GM10248 (cell line): ENCODE measurements at regions not wholly inside any gene's neighbourhood (a gene's known extent, or its start where the extent isn't known, plus 50 kb on each side); places are given as distances from the start of the nearest gene placed in this dataset.

Experiments
- CTCF ChIA-PET: fragments of 300-600 bp; sonication (Branson Sonifier 250); formaldehyde crosslinking; extraction: SDS; loops from one replicate; lab custom pipeline; 2021; ENCODE audit warnings: antibody characterized with exemption; lab: Yijun Ruan, JAX
- POLR2A ChIA-PET: fragments of 350-650 bp; sonication (Branson Sonifier 250); formaldehyde crosslinking; extraction: SDS; loops from one replicate; lab custom pipeline; 2020; ENCODE audit warnings: antibody characterized with exemption; lab: Yijun Ruan, JAX
- DNase-seq: peaks from one replicate; pipeline ENCODE4 v3.0.0; 2012; ENCODE audit errors: extremely low spot score
- CTCF ChIP-seq: IDR thresholded peaks from 2 replicates; pipeline ENCODE4 v1.5.1; 2012; ENCODE audit warnings: mild to moderate bottlenecking, low read depth; ENCODE audit errors: extremely low read depth, missing control alignments, control extremely low read depth

GRCh38 chr10:65710306-65710705, 1215.5 kb upstream of the LRRTM3 start:
- POLR2A ChIA-PET: no interaction called here
- no peak for TF ChIP-seq CTCF
- DNase-seq: no peak
- CTCF ChIA-PET: interaction anchor here (0.8 to 1.6 kb wide), 2 partner anchors 10 to 17 kb away, joined by 3 to 4 read pairs; no protein-coding TSS in a partner anchor

GRCh38 chr10:65719790-65720189, 1206.0 kb upstream of the LRRTM3 start:
- POLR2A ChIA-PET: no interaction called here
- TF ChIP-seq CTCF: no peak
- DNase-seq: no peak
- CTCF ChIA-PET: no interaction called here

GRCh38 chr10:65720901-65721300, 1204.9 kb upstream of the LRRTM3 start:
- DNase-seq: no peak
- CTCF ChIA-PET: no interaction called here
- TF ChIP-seq CTCF: no peak
- POLR2A ChIA-PET: no interaction called here

GRCh38 chr10:65723525-65723924, 1202.3 kb upstream of the LRRTM3 start:
- CTCF ChIA-PET: no interaction called here
- DNase-seq: no peak
- POLR2A ChIA-PET: no interaction called here
- no peak for TF ChIP-seq CTCF

GRCh38 chr10:65735382-65735781, 1190.5 kb upstream of the LRRTM3 start:
- POLR2A ChIA-PET: no interaction called here
- CTCF ChIA-PET: no interaction called here

GRCh38 chr10:65742906-65743305, 1182.9 kb upstream of the LRRTM3 start:
- ChIA-PET CTCF (interaction anchor here (0.9 to 1.3 kb wide), 2 partner anchors 10 to 13 kb away, joined by 3 read pairs; no protein-coding TSS in a partner anchor), POLR2A (no interaction called here)
- no peak for TF ChIP-seq CTCF
- no peak for DNase-seq

More at GRCh38 chr10:65735382-65735781, 1190.5 kb upstream of the LRRTM3 start:
- no peak for TF ChIP-seq CTCF
- no peak for DNase-seq
